Femur (tissue), 1 donor: ENCODE measurements at regions not wholly inside any gene's neighbourhood (a gene's known extent, or its start where the extent isn't known, plus 50 kb on each side); places are given as distances from the start of the nearest gene placed in this dataset.
"Not testable (repeated sequence)": the region's sequence is repeated elsewhere in the genome, so short reads cannot be mapped to it uniquely, and the experiment has no call there.

Source experiments
- DNase-seq: peaks from one replicate; pipeline ENCODE4 v3.0.0-alpha.2; 2017

DNA sequence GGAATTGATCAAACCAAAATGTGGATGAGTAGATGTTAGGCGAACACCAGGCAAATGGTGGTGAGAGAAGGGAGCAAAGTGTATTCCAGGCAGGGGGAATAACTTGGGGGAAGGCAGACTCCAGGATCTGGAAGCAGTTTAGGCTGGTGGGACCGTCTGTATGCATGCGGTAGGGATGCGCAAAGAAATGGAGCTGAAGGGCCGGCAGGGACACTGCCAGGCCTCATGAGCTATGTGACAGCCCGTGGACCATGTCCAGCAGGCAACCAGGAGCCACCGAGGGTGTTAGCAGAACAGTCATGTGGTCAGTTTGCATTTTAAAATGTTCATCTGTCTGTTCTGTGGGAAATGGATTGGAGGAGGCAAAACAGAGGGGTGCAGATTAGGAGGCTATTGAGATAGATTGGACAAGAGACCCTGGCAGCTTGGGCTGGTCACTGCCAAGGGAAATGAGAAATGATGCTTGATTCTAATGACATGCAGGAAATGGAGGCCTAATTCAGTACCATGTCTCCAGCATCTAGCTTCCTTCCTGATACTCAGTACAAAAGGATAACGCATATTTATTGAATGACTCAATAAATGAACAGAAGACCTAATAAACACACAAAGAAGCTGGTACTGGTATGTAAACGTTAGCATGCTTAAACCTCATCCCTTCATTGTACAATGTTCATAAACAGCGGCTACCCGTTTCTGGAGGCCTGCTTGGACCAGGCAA is 412.4 kb downstream of the BUD13 start:
- DNase-seq: no peak

DNA sequence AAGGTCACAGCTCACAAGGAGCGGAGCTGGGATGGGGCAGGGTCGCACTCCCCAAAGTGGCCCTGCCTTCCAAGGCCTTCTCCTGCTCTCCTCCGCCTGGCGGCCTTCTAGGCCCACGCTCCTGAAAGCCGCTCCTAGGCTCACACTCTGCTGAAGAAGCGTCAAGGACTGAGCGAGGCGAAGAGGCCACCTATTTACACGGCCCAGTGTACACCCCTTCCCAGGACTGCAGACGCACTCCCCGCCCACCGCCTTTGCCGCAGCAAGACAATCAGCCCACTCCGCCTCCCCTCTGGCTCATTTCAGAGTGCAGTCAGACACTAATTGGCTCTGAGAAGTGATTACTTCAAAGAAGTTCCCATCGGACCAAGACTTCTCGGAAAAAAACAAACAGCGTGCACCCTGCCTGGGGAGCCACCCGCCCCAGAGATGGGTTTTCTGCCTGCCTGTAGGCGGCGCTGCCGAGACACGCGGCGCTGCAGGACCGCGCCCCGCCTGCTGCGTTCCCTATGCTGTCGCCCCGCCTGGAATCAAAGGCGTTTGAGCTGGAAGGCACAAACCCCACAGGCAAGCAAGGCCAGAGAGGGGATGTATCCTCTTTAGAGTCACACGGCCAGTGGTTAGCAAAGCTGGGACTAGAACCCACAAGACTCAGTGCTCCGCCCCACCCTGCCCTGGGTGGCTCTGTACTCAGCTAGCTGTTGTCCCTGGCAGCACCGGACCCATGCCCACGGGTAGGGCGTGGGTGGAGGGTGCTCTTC is 414.8 kb downstream of the BUD13 start:
- peak; percentile 36 for DNase-seq

DNA sequence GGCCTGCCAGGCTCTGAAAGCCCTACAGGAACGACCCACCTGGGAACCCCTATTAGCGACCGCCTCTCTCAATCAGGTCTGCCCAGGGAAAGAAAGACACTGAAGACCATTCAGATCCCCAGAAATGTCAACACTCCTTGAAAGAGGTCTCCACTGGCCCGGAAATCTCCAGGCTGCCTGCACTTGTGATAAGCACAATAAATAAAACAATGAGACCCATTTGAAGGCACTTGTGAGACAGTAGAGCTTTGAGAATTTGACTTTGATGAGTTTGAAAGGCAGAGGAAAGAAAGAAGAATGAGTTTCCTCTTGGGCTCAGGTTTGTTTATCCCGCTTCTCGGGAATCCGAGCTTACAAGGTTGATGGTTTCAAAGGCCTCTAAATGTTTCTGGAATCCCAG is 416.3 kb downstream of the BUD13 start:
- no peak for DNase-seq

DNA sequence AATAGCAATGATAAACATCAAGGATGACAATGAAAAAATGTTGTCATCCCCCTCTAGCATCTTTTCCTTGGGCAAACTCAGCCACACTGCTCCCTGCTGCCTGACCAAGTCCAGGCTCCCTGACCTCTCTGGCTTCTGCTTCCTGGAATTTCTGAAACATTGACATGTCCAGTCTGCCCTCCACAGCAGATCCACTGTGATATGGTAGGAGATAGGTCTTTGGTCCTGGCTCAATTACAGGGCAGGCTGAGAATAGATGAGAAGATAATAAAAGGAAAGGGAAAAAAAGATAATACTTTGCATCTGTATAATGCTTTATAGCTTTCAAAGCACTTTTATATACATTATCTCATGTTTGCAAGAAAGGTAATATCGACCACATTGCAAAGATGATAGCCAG is 417.7 kb downstream of the BUD13 start:
- no peak for DNase-seq

DNA sequence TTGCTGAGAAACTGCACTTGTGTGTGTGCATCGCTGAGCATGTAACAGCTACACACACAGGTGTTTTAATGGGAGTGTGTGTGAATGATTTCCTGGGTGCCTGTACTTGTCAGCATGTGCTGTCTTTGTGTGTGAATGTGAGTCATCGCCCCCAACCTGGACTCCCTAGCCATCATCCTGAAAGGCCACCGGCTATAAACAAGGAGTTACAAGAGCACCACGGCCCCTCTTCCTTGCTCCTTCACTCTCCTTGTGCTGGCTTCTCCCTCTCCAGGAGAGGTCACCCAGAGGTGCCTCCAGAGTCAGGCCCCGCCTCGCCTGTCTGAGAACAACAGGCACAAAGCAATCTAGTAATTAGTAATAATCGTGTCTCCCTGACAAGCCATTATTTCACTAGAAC is 419.2 kb downstream of the BUD13 start:
- DNase-seq: no peak

DNA sequence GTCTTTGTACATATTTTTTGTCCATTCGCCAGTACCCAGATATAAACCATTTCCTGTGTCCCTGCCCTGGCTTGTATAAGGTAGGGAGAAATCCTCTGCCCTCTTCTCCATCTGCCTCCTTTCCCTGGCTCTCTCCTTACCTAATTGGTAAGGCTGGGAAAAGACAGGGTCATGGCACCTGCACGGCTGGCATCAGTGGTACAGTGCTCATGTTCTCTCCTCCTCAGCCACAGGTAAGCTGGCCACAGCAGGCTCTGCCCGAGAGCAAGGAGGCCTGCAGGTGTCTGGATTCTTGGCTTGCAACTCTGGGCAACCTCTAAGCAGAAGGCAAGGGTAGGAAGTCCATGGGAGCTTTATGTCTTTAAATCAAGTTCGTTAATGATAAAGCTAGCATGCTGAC is 419.9 kb downstream of the BUD13 start:
- no peak for DNase-seq

DNA sequence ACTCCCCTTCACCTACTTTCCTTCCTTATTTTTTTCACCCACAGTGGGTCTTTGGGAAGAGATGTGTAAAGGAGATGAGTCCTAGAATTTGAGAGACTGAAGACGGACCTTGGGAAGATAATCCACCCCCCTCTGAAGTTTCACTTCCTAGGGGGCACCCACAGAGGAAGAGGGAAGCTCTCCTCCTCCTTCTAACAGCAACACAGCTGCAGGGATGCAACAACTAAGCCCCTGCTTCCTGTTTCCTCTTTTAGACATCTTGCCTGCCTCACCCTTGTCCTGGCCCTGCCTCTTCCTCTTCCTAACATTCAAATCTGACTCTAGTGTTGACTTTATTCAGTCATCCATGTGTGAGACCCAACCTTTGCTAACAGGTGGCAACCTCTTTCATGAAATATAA is 424.6 kb downstream of the BUD13 start:
- DNase-seq: no peak

DNA sequence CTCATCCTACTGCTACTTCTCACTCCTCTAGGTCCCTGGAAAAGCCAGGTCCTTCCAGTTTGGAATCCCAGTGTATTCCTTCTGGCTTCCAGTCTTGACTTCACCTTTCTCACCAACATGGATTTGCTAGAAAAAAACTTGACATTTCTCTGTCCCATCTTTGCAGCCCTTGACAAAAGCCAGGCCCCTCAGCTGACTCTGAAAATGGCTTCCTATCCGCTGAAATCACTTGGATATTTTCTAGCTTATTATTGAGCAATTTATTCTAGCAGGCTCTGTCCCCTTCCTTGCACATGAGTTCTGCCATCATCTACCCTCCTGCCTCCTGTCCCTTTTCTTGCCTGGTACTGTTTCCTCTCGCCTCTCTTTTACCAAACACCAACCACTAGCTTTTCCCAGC is 427.2 kb downstream of the BUD13 start:
- no peak for DNase-seq

DNA sequence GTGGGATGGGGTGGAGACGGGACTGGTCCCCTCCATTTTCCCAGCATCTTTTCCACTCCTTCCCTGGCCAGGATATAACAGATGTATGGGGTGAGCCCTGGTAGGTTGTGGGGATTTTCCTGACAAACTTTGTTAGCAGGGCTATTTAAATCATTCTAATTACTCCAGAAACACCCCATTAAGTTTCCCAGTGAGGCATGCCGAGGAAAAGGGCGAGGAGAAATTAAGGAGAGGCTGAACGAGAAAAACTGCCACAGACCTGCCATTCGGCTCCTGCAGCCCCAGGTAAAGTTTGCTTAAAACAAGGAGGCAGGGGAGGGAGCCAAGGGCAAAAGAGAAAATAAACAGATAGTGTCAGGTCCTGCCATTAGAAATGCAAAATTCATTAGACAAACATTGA is 428.2 kb downstream of the BUD13 start:
- no peak for DNase-seq

DNA sequence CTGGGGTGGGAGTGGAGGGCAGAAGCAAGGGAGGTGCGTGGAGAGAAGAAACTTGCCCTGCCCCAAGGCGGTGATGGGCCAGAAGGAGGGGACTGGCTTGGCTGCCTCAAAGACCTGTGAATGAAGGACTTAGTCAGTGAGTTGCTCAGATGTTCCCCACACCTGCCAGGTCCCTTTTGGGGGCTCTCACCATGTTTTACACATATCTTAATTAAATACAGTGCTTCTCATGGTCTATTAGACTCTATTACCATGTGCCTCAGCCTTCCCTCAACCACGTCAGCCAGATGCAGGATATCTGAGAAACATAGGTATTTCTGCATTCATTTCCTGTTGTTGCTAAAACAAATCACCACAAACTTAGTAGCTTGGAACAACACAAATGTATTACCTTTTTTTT is 429.5 kb downstream of the BUD13 start:
- DNase-seq: no peak

DNA sequence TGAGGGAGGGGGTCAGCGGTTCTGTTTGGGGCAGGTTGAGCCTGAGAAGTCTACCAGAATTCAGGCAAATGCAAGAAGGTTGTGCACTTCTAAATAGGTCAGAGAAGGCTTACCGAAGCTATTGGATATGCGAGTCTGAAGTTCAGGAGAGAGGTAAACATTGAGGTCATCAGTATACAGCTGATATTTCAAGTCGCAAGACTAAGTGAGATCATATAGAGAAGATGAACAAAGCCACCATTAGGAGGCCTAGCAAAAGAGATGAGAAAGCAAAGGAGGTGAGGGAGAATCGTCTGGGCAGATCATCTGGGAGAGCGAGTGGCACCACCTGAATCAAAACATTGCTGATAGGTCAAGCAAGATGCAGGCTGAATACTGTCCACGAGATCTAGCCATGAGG is 430.6 kb downstream of the BUD13 start:
- no peak for DNase-seq

DNA sequence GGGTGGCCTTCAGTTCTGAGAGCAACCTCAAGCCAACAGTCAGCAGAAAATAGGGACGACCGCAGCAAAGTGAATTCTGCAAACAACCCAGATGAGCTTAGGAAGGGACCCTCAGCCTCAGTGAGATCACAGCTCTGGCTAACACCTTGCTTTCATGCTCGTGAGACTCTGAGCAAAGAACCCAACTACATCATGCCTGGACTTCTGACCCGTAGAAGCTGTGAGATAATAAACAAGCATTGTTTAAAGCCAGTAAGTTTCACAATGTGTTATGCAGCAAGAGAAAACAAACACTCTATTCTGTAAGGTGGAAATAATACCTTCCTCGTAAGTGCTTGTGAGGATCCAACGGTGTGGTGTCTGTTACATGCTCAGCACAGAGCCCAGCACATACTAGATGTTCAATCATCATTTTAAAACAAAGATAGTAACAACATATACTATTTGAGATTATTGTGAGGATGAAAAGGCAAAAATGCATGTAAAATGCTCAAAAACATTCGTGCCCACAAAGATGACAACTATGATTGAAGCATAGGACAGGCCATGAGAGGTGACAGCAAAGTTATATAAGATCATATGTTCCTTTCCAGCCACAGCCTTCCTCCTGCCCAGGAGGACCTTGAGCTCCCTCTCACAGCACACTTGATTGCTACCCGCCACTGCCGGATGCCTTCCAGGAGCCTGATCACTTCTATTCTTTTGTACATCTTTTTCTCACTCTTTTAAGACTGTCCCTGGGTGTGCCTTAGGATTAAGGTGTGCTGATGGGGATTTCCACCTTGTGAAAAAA is 433.3 kb downstream of the BUD13 start:
- DNase-seq: no peak

DNA sequence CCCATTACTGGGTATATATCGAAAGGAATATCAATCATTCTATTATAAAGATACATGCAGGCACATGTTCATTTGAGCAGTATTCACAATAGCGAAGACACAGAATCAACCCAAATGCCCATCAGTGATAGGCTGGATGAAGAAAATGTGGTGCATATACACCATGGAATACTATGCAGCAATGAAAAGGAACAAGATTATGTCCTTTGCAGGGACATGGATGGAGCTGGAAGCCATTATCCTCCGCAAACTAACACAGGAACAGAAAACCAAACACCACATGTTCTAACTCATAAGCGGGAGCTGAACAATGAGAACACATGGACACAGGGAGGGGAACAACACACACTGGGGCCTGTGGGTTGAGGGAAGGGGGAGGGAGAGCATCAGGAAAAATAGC is 434.3 kb downstream of the BUD13 start:
- not testable (repeated sequence) for DNase-seq

DNA sequence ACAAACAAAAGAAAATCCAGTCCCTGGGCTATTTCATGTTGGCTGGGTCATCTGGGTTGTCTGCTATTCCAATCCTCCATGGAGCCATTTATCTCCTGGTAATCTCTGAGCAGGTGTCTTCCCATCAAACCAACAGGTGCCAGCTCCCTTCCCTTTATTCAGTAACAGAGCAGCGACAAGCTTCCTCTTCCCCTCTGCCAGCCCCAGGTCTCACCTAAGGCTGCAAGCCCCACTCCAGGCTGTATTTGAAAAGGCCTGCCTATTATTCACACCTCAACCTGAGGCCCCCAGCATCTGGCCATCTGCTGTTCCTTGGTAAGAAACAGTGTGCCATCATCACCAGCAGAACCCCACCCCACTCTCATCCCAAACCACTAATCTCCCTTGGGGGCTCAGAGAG is 436.2 kb downstream of the BUD13 start:
- no peak for DNase-seq

DNA sequence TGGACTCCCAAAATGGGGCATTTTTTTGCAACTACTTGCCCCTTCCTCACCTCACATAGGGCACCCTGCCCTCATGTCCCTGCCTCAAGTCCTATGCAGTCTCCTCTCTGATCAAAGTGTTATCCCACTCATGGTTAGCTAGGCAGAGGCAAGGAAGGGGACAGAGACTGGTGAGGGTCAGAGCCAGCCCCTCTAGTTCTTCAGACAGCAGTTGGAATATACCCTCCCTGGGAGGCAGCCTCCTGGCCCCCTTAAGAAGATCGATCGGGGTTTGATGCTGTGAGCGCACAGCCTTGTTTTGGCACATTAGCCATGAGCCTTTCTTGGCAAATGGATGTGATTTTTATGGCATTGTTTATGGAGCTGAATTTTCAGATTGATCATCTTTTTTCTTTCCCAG is 436.9 kb downstream of the BUD13 start:
- no peak for DNase-seq

DNA sequence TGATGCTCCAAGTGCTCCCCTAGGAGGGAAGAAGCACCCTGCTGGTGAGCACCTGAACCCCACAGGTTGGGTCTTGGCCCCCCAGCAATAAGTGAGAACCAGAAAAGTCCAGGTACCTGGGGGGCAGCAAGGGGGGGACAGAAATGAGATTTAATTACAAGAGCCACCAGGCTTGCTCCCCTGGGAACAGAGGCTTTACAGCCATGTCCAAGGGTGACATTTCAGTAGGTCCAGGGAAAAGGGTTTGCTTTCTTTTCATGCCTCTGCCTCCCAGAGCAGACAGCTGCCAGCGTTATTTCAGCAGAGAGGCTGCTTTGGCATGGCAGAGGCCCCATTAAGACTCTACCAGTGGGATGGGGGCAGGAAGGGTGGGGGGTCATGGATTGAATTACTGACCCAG is 437.7 kb downstream of the BUD13 start:
- DNase-seq: no peak

DNA sequence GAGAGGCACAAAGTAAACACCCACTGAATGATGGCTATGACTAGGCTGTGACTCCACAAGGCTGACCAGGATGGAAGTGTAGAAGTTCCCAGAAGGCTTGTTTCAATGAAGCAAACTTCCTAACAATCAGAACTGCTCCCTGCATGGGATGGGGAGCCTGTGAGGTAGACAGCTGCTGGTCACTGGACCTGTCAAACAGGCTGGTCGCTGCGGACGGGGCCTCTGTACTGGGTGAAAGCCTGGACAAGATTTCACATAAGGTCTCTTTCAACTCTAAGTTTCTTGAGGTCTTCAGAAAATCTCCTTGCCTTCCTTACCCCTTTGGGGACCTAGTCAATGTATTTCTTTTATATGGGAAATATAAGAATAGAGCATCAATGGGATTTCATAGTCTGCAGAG is 438.2 kb downstream of the BUD13 start:
- no peak for DNase-seq

DNA sequence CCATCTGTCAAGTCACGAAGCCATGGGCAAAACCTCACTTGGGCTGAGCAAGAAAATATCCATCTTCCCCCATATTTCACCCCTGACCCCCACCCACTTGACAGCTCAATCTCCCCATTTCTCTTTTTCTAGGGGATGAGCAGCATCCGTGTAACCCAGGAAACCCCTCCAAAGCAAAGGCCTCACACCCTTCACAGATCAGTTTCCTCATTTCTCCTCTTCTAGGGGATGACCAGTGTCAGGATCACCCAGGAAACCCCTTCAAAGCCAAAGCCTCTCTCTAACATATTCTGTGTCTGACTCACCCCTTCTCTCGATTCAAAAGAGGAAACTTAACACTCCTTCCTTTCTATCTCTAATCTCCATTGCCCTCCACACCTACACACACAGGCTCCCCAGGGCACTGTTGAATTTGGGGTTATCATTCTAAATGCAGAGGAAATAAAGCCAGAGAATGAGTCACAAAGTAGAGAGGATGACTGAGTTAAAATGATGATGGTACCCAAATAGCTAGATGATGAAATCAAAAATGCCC is 439.7 kb downstream of the BUD13 start:
- no peak for DNase-seq

DNA sequence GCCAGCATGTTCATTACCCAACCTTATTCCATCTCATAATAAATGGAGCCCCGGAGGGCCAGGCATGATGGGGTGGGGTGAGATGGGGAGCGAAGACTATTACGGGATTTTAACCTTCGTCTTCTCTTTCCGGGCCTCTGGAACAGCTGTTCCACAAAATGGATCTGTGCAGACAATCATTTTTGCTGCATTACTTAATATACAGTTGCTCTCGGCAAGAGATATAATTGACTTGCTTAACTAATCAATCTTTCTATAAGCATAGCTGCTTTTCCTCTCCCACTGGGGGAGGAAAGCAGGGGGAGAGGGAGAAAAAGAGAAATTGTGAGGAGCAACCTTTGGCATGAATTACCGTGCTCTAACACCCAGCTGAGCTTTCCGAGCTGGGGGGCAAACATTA is 440.4 kb downstream of the BUD13 start:
- DNase-seq: no peak

DNA sequence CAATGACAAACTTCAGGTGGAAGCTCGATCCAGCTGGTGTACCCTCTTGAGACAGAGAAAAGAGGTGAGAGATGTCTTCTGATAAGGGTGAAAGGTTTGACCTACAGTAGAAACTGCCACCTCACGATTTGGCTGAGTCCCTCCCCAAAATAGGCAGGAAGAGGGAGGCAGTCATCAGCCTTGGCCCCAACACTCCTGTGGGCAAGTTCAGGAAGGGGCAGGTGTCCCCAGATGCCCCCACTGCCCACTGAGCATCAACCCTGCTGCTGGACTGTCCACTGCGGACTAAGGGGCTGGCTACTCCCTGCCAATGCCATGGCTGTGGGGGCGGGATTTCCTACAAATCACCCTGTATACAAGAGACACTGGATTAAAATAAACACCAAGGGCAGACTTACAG is 441.4 kb downstream of the BUD13 start:
- no peak for DNase-seq

DNA sequence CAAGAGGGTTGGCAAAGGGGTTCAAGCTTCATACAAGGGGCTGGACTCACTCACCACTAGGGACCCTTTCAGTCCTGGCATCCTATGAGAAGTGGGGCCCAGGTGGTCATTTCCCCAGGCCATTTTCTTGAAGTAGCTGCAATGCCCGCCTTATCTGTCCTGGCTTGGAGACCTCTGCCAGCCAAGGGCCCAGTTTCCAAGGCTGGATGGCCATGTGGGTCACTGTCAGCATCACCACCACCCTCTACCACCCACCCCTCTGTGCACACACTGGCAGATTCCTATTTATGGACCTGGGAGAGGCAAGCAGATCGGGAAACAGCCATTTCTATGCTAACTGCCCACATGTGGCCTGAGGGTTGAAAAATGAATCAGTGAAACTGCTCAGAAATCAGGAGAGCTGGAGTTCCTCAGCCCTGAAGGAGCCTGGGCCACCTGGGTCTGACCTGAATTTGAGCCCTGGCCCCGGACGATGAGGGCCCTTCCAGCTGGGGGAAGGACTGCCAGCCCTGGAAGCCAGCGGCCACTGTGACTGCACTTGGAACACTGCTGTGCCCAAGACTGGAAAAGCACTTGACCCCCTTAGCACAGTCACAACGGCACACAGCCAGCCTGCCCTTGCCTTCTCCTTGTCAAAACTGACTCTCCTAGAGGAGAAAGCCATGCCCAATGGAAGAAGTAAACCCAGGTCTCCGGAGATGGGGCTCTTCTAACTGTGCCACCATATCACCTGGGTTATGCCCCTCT is 442.2 kb downstream of the BUD13 start:
- no peak for DNase-seq

DNA sequence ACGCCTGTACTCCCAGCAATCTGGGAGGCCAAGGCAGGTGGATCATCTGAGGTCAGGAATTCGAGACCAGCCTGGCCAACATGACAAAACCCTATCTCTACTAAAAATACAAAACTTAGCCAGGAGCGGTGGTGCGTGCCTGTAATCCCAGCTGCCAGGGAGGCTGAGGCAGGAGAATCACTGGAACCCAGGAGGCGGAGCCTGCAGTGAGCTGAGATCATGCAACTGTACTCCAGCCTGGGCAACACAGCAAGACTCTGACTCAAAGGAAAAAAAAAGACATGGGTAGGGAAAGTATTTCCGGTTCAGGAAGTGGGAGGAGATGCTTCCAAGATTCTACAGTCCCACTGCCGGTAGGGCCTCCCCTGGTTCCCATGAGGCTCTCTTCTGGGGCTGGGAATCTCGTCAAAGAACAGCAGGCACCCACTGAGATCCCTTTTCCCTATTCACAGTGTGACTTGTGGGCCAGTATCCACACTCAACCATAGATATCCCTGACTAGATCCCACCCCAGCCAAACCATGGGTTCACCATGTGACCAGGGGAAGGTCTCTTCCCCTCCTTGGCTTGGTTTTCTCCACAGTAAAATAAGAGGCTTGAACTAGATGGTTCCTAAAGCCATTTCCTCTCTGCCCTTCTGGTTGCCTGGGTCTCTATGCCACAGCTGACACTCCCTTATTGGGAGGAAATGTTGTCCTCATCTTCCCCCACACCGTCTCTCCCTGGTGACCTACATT is 443.3 kb downstream of the BUD13 start:
- no peak for DNase-seq
